ENCODE measurements at regions not wholly inside any gene's neighbourhood (a gene's known extent, or its start where the extent isn't known, plus 50 kb on each side); places are given as distances from the start of the nearest gene placed in this dataset.

DNA sequence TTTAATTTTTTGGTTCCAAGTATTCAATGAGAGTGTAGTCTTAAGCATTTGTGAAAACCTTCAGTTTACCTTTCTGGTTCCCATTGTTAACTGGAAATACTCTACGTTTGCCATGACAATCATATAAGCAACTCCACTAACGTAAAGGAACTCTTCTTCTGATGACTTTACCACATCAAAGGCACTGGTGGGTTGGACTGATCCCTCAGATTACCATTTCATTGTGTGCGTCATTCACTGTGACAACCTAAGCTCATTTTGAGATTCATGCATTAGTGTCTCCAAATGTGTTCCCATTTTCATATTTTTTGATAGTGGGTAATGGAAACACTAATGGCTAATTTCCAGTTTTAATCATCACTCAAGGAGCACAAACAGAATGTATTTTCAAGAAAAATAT is 119.9 kb upstream of the COL1A2 start:
- H3F3A ChIP-seq (replicated peaks; ENCODE audit: low read depth): no peaks in the 10 kb centered on the region
- H3K27me3 ChIP-seq (ENCODE audit: insufficient read depth): no peaks in the 10 kb centered on the region
- no peak overlapping the region for H3K4me3 ChIP-seq
- no peaks in the 10 kb centered on the region for H3K9me2 ChIP-seq (ENCODE audit: insufficient read depth)
- H3K4me1 ChIP-seq (ENCODE audit: insufficient read depth): no peaks in the 10 kb centered on the region
- no peak overlapping the region for H2AFZ ChIP-seq
- H3K79me2 ChIP-seq (replicated peaks; ENCODE audit: insufficient read depth): no peaks in the 10 kb centered on the region
- Mint-ChIP-seq H3K4me1 (no peaks in the 10 kb centered on the region), H3K27me3 (ENCODE audit: insufficient read depth, low read depth, poor library complexity) (no peaks in the 10 kb centered on the region), H3K9me3 (no peaks in the 10 kb centered on the region), H3K27ac (no peak overlapping the region), H3K36me3 (ENCODE audit: low read depth) (no peaks in the 10 kb centered on the region), H3K4me3 (no peak overlapping the region)
- ATAC-seq: no peak
- H3K4me2 ChIP-seq: no peak overlapping the region
- H3K36me3 ChIP-seq (ENCODE audit: insufficient read depth): no peaks in the 10 kb centered on the region
- TF ChIP-seq EZH2phosphoT487 (IDR thresholded peaks at IDR 0.05; ENCODE audit: unreplicated experiment): no peak
- TF ChIP-seq, protein P1, sequence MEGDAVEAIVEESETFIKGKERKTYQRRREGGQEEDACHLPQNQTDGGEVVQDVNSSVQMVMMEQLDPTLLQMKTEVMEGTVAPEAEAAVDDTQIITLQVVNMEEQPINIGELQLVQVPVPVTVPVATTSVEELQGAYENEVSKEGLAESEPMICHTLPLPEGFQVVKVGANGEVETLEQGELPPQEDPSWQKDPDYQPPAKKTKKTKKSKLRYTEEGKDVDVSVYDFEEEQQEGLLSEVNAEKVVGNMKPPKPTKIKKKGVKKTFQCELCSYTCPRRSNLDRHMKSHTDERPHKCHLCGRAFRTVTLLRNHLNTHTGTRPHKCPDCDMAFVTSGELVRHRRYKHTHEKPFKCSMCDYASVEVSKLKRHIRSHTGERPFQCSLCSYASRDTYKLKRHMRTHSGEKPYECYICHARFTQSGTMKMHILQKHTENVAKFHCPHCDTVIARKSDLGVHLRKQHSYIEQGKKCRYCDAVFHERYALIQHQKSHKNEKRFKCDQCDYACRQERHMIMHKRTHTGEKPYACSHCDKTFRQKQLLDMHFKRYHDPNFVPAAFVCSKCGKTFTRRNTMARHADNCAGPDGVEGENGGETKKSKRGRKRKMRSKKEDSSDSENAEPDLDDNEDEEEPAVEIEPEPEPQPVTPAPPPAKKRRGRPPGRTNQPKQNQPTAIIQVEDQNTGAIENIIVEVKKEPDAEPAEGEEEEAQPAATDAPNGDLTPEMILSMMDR (conservative IDR thresholded peaks at IDR 0.05; ENCODE audit: low read depth in 2 of 2): no peak
- no peak for TF ChIP-seq EZH2 (IDR thresholded peaks at IDR 0.05; ENCODE audit: low read depth, unreplicated experiment)
- TF ChIP-seq, protein P2, sequence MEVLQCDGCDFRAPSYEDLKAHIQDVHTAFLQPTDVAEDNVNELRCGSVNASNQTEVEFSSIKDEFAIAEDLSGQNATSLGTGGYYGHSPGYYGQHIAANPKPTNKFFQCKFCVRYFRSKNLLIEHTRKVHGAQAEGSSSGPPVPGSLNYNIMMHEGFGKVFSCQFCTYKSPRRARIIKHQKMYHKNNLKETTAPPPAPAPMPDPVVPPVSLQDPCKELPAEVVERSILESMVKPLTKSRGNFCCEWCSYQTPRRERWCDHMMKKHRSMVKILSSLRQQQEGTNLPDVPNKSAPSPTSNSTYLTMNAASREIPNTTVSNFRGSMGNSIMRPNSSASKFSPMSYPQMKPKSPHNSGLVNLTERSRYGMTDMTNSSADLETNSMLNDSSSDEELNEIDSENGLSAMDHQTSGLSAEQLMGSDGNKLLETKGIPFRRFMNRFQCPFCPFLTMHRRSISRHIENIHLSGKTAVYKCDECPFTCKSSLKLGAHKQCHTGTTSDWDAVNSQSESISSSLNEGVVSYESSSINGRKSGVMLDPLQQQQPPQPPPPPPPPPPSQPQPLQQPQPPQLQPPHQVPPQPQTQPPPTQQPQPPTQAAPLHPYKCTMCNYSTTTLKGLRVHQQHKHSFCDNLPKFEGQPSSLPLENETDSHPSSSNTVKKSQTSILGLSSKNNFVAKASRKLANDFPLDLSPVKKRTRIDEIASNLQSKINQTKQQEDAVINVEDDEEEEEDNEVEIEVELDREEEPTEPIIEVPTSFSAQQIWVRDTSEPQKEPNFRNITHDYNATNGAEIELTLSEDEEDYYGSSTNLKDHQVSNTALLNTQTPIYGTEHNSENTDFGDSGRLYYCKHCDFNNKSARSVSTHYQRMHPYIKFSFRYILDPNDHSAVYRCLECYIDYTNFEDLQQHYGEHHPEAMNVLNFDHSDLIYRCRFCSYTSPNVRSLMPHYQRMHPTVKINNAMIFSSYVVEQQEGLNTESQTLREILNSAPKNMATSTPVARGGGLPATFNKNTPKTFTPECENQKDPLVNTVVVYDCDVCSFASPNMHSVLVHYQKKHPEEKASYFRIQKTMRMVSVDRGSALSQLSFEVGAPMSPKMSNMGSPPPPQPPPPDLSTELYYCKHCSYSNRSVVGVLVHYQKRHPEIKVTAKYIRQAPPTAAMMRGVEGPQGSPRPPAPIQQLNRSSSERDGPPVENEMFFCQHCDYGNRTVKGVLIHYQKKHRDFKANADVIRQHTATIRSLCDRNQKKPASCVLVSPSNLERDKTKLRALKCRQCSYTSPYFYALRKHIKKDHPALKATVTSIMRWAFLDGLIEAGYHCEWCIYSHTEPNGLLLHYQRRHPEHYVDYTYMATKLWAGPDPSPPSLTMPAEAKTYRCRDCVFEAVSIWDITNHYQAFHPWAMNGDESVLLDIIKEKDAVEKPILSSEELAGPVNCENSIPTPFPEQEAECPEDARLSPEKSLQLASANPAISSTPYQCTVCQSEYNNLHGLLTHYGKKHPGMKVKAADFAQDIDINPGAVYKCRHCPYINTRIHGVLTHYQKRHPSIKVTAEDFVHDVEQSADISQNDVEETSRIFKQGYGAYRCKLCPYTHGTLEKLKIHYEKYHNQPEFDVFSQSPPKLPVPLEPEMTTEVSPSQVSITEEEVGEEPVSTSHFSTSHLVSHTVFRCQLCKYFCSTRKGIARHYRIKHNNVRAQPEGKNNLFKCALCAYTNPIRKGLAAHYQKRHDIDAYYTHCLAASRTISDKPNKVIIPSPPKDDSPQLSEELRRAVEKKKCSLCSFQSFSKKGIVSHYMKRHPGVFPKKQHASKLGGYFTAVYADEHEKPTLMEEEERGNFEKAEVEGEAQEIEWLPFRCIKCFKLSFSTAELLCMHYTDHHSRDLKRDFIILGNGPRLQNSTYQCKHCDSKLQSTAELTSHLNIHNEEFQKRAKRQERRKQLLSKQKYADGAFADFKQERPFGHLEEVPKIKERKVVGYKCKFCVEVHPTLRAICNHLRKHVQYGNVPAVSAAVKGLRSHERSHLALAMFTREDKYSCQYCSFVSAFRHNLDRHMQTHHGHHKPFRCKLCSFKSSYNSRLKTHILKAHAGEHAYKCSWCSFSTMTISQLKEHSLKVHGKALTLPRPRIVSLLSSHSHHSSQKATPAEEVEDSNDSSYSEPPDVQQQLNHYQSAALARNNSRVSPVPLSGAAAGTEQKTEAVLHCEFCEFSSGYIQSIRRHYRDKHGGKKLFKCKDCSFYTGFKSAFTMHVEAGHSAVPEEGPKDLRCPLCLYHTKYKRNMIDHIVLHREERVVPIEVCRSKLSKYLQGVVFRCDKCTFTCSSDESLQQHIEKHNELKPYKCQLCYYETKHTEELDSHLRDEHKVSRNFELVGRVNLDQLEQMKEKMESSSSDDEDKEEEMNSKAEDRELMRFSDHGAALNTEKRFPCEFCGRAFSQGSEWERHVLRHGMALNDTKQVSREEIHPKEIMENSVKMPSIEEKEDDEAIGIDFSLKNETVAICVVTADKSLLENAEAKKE (CRISPR knock-in tag; IDR thresholded peaks at IDR 0.05): no peak
- TF ChIP-seq, protein P3, sequence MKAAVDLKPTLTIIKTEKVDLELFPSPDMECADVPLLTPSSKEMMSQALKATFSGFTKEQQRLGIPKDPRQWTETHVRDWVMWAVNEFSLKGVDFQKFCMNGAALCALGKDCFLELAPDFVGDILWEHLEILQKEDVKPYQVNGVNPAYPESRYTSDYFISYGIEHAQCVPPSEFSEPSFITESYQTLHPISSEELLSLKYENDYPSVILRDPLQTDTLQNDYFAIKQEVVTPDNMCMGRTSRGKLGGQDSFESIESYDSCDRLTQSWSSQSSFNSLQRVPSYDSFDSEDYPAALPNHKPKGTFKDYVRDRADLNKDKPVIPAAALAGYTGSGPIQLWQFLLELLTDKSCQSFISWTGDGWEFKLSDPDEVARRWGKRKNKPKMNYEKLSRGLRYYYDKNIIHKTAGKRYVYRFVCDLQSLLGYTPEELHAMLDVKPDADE (IDR thresholded peaks at IDR 0.05): no peak
- no peak for TF ChIP-seq ZNF331 (CRISPR knock-in tag; IDR thresholded peaks at IDR 0.05; ENCODE audit: low read depth)
- no peak for TF ChIP-seq JUNB (IDR thresholded peaks at IDR 0.05; ENCODE audit: unreplicated experiment)
- TF ChIP-seq, protein P4, sequence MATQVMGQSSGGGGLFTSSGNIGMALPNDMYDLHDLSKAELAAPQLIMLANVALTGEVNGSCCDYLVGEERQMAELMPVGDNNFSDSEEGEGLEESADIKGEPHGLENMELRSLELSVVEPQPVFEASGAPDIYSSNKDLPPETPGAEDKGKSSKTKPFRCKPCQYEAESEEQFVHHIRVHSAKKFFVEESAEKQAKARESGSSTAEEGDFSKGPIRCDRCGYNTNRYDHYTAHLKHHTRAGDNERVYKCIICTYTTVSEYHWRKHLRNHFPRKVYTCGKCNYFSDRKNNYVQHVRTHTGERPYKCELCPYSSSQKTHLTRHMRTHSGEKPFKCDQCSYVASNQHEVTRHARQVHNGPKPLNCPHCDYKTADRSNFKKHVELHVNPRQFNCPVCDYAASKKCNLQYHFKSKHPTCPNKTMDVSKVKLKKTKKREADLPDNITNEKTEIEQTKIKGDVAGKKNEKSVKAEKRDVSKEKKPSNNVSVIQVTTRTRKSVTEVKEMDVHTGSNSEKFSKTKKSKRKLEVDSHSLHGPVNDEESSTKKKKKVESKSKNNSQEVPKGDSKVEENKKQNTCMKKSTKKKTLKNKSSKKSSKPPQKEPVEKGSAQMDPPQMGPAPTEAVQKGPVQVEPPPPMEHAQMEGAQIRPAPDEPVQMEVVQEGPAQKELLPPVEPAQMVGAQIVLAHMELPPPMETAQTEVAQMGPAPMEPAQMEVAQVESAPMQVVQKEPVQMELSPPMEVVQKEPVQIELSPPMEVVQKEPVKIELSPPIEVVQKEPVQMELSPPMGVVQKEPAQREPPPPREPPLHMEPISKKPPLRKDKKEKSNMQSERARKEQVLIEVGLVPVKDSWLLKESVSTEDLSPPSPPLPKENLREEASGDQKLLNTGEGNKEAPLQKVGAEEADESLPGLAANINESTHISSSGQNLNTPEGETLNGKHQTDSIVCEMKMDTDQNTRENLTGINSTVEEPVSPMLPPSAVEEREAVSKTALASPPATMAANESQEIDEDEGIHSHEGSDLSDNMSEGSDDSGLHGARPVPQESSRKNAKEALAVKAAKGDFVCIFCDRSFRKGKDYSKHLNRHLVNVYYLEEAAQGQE (IDR thresholded peaks at IDR 0.05; ENCODE audit: unreplicated experiment): no peak
- TF ChIP-seq NANOG (IDR thresholded peaks at IDR 0.05; ENCODE audit: borderline replicate concordance): no peak
- TF ChIP-seq STAT1 (IDR thresholded peaks at IDR 0.05; ENCODE audit: unreplicated experiment): no peak
- TF ChIP-seq CREB1 (CRISPR knock-in tag; IDR thresholded peaks at IDR 0.05; ENCODE audit: low read depth): no peak
- no peak for TF ChIP-seq POLR2AphosphoS5 (IDR thresholded peaks at IDR 0.05; ENCODE audit: low read depth)
- TF ChIP-seq ZNF114 (CRISPR knock-in tag; IDR thresholded peaks at IDR 0.05): no peak
- no peak for DNase-seq (ENCODE audit: low spot score)
- no peak overlapping the region for H3K27ac ChIP-seq (ENCODE audit: low read depth)
- H4K20me1 ChIP-seq (replicated peaks; ENCODE audit: insufficient read depth): no peaks in the 10 kb centered on the region
